GM12878 (cell line): ENCODE measurements at regions not wholly inside any gene's neighbourhood (a gene's known extent, or its start where the extent isn't known, plus 50 kb on each side); places are given as distances from the start of the nearest gene placed in this dataset.

Experiments used
- ATAC-seq: fragments of 200-7000 bp; cut with Tn5 transposase; 3 replicates; pipeline ENCODE4 v1.9.1; 2020; ENCODE audit warnings: mild to moderate bottlenecking, moderate library complexity
- BruUV-seq: library from RNA; stranded (reverse); fragments of 400-500 nt; replicated peaks from 2 replicates; lab custom pipeline; 2021; lab: Mats Ljungman, UMichigan
- CTCF ChIA-PET: fragments of 300-600 bp; sonication (Branson Sonifier 250); formaldehyde crosslinking; extraction: SDS; loops from one replicate; lab custom pipeline; 2021; ENCODE audit warnings: inconsistent platforms; lab: Yijun Ruan, JAX
- POLR2A ChIA-PET: fragments of 350-600 bp; formaldehyde crosslinking; extraction: SDS; loops from one replicate; lab custom pipeline; 2021; ENCODE audit warnings: inconsistent platforms; lab: Charles Lee
- RAD21 ChIA-PET: fragments of 300-600 bp; sonication (Branson Sonifier 250); formaldehyde crosslinking; loops from one replicate; lab custom pipeline; 2023; ENCODE audit warnings: antibody characterized with exemption; ENCODE audit not compliant: unreplicated experiment; lab: Charles Lee
- SMC1A ChIA-PET: fragments of 300-600 bp; sonication (Branson Sonifier 250); formaldehyde crosslinking; loops from one replicate; lab custom pipeline; 2023; ENCODE audit not compliant: unreplicated experiment, uncharacterized antibody; lab: Charles Lee
- DNase-seq: peaks from one replicate; pipeline ENCODE4 v3.0.0-alpha.2; 2011; ENCODE audit warnings: low read depth, low spot score
- FAIRE-seq: peaks from 3 replicates; lab custom pipeline; 2011; peaks lifted over from hg19 to GRCh38; lab: Jason Lieb, UNC
- H2AFZ ChIP-seq: 2 replicates; pipeline ENCODE4 v1.6.0; 2011; ENCODE audit warnings: low read depth, low read length, control low read depth; ENCODE audit not compliant: control insufficient read depth
- H3K27ac ChIP-seq: 2 replicates; pipeline ENCODE4 v1.5.1; 2011; ENCODE audit warnings: control low read depth; ENCODE audit not compliant: control insufficient read depth, insufficient read depth
- H3K27me3 ChIP-seq, 2 experiments: replicated peaks in 1 of 2; 2 replicates each; pipeline versions ENCODE4 v1.6.0 to v1.6.1; 2011; ENCODE audit warnings: low read length in 1 of 2; ENCODE audit not compliant: control insufficient read depth in 2 of 2, insufficient read depth in 2 of 2
- H3K36me3 ChIP-seq, 2 experiments: 2 replicates each; pipeline ENCODE4 v1.5.1; 2011; ENCODE audit warnings: low read length in 1 of 2; ENCODE audit not compliant: control insufficient read depth in 2 of 2, insufficient read depth in 2 of 2
- H3K4me1 ChIP-seq: 2 replicates; pipeline ENCODE4 v1.6.1; 2011; ENCODE audit warnings: mild to moderate bottlenecking, low read length, moderate library complexity, mixed read lengths; ENCODE audit not compliant: control insufficient read depth, insufficient read depth
- H3K4me2 ChIP-seq: 2 replicates; pipeline ENCODE4 v1.6.0; 2011; ENCODE audit warnings: control low read depth; ENCODE audit not compliant: control insufficient read depth, insufficient read depth
- H3K4me3 ChIP-seq: fragments of 200-600 bp; sonication (generic); 2 replicates; pipeline ENCODE4 v1.5.1; 2016
- H3K79me2 ChIP-seq: 2 replicates; pipeline ENCODE4 v1.6.0; 2011; ENCODE audit warnings: low read length; ENCODE audit not compliant: control insufficient read depth, insufficient read depth
- H3K9ac ChIP-seq: 2 replicates; pipeline ENCODE4 v1.8.0; 2011; ENCODE audit warnings: low read length, control low read depth, mixed read lengths; ENCODE audit not compliant: control insufficient read depth, insufficient read depth
- H3K9me3 ChIP-seq: replicated peaks from 3 replicates; pipeline ENCODE4 v1.5.1; 2011; ENCODE audit warnings: mild to moderate bottlenecking, low read length; ENCODE audit not compliant: control insufficient read depth, insufficient read depth
- H4K20me1 ChIP-seq: 2 replicates; pipeline ENCODE4 v1.6.0; 2011; ENCODE audit not compliant: control insufficient read depth, insufficient read depth
- ASH2L ChIP-seq: fragments of 300-600, 200-600 bp; sonication (generic); IDR thresholded peaks from 2 replicates; pipeline ENCODE4 v1.6.1; 2017; ENCODE audit warnings: low read depth, mild to moderate bottlenecking, borderline replicate concordance
- BCLAF1 ChIP-seq: fragments of 450-650 bp; IDR thresholded peaks from 2 replicates; pipeline ENCODE4 v1.6.1; 2017; ENCODE audit warnings: antibody characterized with exemption, mild to moderate bottlenecking, moderate library complexity
- FOXM1 ChIP-seq: IDR thresholded peaks from 2 replicates; pipeline ENCODE4 v1.6.1; 2012; ENCODE audit warnings: low read depth, mild to moderate bottlenecking, inconsistent platforms, low read length, moderate library complexity
- KDM1A ChIP-seq: fragments of 200-600 bp; sonication (generic); IDR thresholded peaks from 2 replicates; pipeline ENCODE4 v1.6.1; 2016; ENCODE audit warnings: borderline replicate concordance
- MTA2 ChIP-seq: fragments of 450-650 bp; IDR thresholded peaks from 2 replicates; pipeline ENCODE4 v1.6.1; 2016; ENCODE audit warnings: low read depth, mild to moderate bottlenecking, moderate library complexity
- NR2C1 ChIP-seq: fragments of 450-650 bp; IDR thresholded peaks from 2 replicates; pipeline ENCODE4 v1.6.1; 2017; ENCODE audit warnings: antibody characterized with exemption, mild to moderate bottlenecking, moderate library complexity
- RB1 ChIP-seq: fragments of 450-650 bp; formaldehyde crosslinking; IDR thresholded peaks from 2 replicates; pipeline ENCODE4 v1.6.1; 2017; ENCODE audit warnings: mild to moderate bottlenecking, borderline replicate concordance
- WGBS: methylation state at CpG from one replicate; pipeline ENCODE4 v1.1.6; 2016; ENCODE audit warnings: low lambda C conversion rate; ENCODE audit not compliant: insufficient replicate concordance, insufficient coverage; ENCODE audit errors: missing lambda C conversion rate; 5-methylcytosine and 5-hydroxymethylcytosine counted together
- in situ Hi-C: fragments of 300-500 bp; cut with MboI; formaldehyde crosslinking; loops from 9 replicates; pipeline ENCODE4 v1.14.3; 2018; ENCODE audit warnings: mixed read lengths
- intact Hi-C: fragments of 100-400 bp; cut with micrococcal nuclease; formaldehyde crosslinking; loops from one replicate; pipeline ENCODE4 v1.14.2; 2022; ENCODE audit not compliant: unreplicated experiment

DNA sequence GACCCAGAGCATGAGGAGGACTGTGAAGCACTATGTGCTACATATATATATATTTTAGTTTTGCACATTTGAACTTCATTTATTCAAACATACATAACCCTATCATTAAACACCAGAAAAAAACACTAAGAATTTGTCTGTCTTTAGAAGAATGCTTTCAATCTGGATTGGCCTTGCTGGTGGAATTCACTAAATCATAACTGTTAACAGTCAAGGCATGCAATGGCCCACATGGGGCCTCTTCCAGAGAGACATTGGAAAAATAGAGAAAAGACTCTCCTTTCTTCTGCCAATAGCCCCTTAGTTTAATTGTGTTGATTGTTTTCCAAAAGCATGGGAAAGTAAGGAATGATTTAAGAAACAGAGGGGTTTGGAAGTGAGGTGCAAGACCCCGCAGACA is 77.9 kb downstream of the MRPL32 start (continued):
- TF ChIP-seq RB1: no peak
- TF ChIP-seq FOXM1: no peak
- TF ChIP-seq MTA2: no peak
- no peak for TF ChIP-seq NR2C1
- TF ChIP-seq, all 136 proteins: peak for 0

DNA sequence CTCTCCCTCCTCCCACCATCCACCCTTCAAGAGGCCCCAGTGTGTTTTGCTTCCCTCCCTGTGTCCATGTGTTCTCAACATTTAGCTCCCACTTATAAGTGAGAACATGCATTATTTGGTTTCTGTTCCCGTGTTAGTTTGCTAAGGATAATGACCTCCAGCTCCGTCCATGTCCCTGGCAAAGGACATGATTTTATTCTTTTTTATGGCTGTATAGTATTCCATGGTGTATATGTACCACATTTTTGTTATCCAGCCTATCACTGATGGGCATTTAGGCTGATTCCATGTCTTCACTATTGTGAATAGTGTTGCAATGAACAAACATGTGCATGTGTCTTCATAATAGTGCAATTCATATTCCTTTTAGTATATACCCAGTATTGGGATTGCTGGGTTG is 79.7 kb downstream of the MRPL32 start:
- no TSS peak for BruUV-seq
- no peak for TF ChIP-seq KDM1A
- no peak for TF ChIP-seq ASH2L
- no peak for TF ChIP-seq BCLAF1
- ChIA-PET RAD21 (no interaction called here), CTCF (no interaction called here), SMC1A (no interaction called here), POLR2A (no interaction called here)
- H4K20me1 ChIP-seq: no peaks in the 10 kb centered on the region
- ATAC-seq (no peak), FAIRE-seq (no peak), DNase-seq (no peak)
- in situ Hi-C loops: no loop called here
- no peak overlapping the region for H3K9ac ChIP-seq
- no peaks in the 10 kb centered on the region for H3K9me3 ChIP-seq
- H3K27ac ChIP-seq: no peak overlapping the region
- H3K4me1 ChIP-seq: no peaks in the 10 kb centered on the region
- no peak overlapping the region for H3K4me3 ChIP-seq
- intact Hi-C loops: no loop called here
- WGBS: 25% methylated on average over 2 of the region's 2 CpGs
- no peaks in the 10 kb centered on the region for H3K36me3 ChIP-seq
- no peaks in the 10 kb centered on the region for H3K79me2 ChIP-seq
- no peak overlapping the region for H2AFZ ChIP-seq
- H3K27me3 ChIP-seq: no peaks in the 10 kb centered on the region; a peak in 1 of 4 replicates
- no peak overlapping the region for H3K4me2 ChIP-seq
